Lower leg skin (tissue), 4 donors: ENCODE measurements at regions not wholly inside any gene's neighbourhood (a gene's known extent, or its start where the extent isn't known, plus 50 kb on each side); places are given as distances from the start of the nearest gene placed in this dataset.
"Not testable (repeated sequence)": the region's sequence is repeated elsewhere in the genome, so short reads cannot be mapped to it uniquely, and the experiment has no call there.

Experiments used
- DNase-seq, 2 donors: peaks; one replicate each; pipeline ENCODE4 v3.0.0-alpha.2; 2019; ENCODE audit warnings: low spot score in 2 of 2
- H3K4me3 ChIP-seq: fragments of 200-600 bp; sonication (generic); 2 replicates; pipeline ENCODE4 v1.5.1; 2017; ENCODE audit warnings: mild to moderate bottlenecking, low read depth; ENCODE audit not compliant: poor library complexity, severe bottlenecking
- POLR2A ChIP-seq, 2 donors: fragments of 450-650 bp; IDR thresholded peaks; one replicate each; pipeline ENCODE4 v1.6.1; 2016 to 2017; ENCODE audit warnings: antibody characterized with exemption in 2 of 2, mild to moderate bottlenecking in 1 of 2, moderate library complexity in 1 of 2
- WGBS, 2 donors: methylation state at CpG; one replicate each; pipeline ENCODE4 v1.1.5; 2018; 5-methylcytosine and 5-hydroxymethylcytosine counted together
- intact Hi-C: fragments of 100-400 bp; cut with DNase I; formaldehyde crosslinking; loops from one replicate; pipeline ENCODE4 v1.15.0; 2023; ENCODE audit warnings: low total_unique reads
- TF ChIP-seq, protein P1 (sequence below), 3 donors: fragments of 450-650 bp; IDR thresholded peaks; one replicate each; pipeline ENCODE4 v1.5.1; 2016; ENCODE audit warnings: antibody characterized with exemption in 3 of 3, mild to moderate bottlenecking in 3 of 3, moderate library complexity in 2 of 3

DNA sequence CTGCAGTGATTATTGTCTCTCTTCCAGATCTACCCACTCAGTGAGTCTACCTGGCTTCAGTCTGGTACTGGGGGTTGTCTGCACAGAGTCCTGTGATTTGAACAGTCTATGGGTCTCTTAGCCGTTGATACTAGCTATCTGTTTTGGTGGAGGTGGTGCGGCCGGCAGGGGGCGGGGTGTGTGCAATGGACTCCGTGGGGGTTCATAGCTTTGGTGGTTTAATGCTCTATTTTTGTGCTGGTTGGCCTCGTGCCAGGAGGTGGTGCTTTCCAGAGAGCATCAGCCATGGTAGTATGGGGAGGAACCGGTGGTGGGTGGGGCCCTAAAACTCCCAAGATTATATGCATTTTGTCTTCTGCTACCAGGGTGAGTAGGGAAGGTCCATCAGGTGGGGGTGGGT, 1120.1 kb upstream of the FAM98A start:
- H3K4me3 ChIP-seq: no peak overlapping the region
- no peak for DNase-seq
- WGBS, 2 donors: 76 to 82% methylated on average over 7 of the region's 7 CpGs
- no peak for TF ChIP-seq POLR2A (IDR thresholded peaks at IDR 0.05)
- TF ChIP-seq, protein P1, sequence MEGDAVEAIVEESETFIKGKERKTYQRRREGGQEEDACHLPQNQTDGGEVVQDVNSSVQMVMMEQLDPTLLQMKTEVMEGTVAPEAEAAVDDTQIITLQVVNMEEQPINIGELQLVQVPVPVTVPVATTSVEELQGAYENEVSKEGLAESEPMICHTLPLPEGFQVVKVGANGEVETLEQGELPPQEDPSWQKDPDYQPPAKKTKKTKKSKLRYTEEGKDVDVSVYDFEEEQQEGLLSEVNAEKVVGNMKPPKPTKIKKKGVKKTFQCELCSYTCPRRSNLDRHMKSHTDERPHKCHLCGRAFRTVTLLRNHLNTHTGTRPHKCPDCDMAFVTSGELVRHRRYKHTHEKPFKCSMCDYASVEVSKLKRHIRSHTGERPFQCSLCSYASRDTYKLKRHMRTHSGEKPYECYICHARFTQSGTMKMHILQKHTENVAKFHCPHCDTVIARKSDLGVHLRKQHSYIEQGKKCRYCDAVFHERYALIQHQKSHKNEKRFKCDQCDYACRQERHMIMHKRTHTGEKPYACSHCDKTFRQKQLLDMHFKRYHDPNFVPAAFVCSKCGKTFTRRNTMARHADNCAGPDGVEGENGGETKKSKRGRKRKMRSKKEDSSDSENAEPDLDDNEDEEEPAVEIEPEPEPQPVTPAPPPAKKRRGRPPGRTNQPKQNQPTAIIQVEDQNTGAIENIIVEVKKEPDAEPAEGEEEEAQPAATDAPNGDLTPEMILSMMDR (IDR thresholded peaks at IDR 0.05): no peak
- intact Hi-C loops: no loop called here

DNA sequence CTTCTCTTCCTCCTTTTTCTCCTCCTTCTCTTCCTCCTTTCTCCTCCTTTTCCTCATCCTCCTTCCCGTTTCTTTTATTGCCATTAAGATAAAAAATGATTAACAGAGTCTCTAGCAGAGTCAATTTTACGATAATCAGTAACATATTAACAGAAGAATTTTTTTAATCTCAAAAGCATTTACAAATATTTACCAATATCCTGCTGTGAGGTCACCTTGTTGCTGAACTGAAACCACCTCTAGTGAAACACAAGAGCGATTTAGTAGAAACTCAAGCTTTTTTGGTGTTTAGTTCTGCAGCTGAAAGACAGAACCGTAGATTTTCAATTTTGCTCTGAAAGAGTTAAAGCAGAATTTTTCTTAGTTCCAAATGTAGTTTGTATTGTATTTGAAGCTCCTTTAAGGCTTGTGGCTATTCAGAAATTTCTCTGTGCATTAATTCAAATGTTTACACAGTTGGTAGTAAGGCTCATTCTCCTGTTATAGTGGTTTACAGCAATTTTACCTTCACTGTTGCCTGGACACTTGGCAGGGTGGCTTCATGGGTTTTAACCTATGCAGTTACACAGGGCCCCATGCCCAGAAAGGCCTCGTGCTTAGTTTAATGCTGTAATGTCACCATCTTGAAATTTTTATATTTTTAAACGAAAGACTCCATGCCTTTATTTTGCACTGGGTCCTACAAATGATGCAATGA, 1106.6 kb upstream of the FAM98A start:
- intact Hi-C loops: no loop called here
- TF ChIP-seq POLR2A (IDR thresholded peaks at IDR 0.05): no peak
- TF ChIP-seq, protein P1 (IDR thresholded peaks at IDR 0.05): no peak
- WGBS, 2 donors: 70 to 72% methylated on average over 6 of the region's 6 CpGs

DNA sequence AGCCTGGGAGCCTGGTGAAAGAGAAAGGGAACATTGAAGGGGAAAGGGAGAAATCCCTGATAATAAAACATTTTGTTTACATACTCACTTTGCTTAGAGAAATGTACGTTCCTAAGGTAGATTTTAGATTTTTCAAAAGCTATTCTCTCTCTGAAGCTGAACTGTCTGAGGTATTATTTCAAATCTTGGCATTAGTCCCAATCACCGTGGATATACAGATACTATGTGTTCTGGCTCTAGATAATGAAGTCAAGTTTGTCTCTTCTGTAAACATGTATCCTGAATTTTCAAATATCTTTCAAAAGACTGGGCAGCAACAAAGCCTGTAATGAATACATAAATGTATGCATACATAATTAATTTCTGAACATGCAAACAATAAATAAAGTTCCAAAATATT, 1104.2 kb upstream of the FAM98A start:
- WGBS, 2 donors: 40 to 47% methylated on average over 2 of the region's 2 CpGs
- TF ChIP-seq, protein P1 (IDR thresholded peaks at IDR 0.05): no peak
- TF ChIP-seq POLR2A (IDR thresholded peaks at IDR 0.05): no peak
- no peak for DNase-seq
- intact Hi-C loops: no loop called here
- H3K4me3 ChIP-seq: no peak overlapping the region

More for the DNA sequence above, 1106.6 kb upstream of the FAM98A start:
- no peak for DNase-seq
- no peak overlapping the region for H3K4me3 ChIP-seq

DNA sequence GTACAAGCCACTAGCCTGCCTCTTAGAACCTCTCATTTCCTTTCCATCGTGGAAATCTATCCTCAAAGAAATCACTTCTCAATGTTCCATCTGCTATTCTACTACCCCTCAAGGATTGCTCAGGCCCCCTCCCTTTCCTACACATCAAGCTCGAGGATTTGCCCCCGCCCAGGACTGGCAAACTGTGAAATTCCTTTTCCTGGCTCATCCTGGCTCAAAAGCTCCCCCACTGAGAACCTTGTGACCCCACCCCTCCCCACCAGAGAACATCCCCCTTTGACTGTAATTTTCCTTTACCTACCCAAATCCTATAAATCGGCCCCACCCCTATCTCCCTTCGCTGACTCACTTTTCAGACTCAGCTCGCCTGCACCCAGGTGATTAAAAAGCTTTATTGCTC, 1103.3 kb upstream of the FAM98A start:
- DNase-seq, H3K4me3 ChIP-seq, intact Hi-C loops: not testable (repeated sequence)
- WGBS, 2 donors: 76 to 79% methylated on average over 6 of the region's 6 CpGs

DNA sequence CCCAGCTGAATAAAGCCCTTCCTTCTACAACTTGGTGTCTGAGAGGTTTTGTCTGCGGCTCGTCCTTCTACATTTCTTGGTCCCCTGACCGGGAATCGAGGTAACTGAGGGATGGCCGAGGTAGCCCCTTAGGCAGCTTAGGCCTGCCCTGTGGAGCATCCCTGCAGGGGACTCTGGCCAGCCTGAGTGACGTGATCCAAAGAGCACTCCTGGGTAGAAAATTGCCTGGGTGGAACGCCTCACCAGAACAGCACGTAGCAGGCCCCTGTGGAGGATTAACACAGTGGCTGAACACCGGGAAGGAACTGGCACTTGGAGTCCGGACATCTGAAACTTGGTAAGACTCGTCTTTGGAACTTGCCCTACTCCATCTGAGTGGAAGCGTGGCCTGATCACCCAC, 1078.5 kb upstream of the FAM98A start:
- WGBS, 2 donors: 91% methylated on average over 12 of the region's 12 CpGs
- intact Hi-C loops, H3K4me3 ChIP-seq, DNase-seq: not testable (repeated sequence)

DNA sequence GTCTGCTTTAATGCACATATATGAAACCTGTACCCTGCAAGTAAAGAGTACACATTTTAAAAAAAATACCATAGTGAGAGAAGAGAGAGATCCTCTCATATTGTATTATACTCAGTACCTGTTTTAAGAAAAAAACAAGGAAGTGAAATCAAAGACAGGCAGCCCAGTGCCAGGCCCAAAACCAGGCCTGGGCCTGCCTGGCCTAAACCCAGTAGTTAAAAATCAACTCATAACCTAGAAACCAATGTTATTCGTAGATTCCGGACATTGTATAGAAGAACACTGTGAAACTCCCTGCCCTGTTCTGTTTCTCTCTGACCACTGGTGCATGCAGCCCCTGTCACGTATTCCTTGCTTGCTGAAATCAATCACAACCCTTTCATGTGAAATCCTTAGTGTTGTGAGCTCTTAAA, 1078.0 kb upstream of the FAM98A start:
- H3K4me3 ChIP-seq, intact Hi-C loops, DNase-seq: not testable (repeated sequence)
- 77 to 92% methylated on average over 3 of the region's 3 CpGs for WGBS, 2 donors

DNA sequence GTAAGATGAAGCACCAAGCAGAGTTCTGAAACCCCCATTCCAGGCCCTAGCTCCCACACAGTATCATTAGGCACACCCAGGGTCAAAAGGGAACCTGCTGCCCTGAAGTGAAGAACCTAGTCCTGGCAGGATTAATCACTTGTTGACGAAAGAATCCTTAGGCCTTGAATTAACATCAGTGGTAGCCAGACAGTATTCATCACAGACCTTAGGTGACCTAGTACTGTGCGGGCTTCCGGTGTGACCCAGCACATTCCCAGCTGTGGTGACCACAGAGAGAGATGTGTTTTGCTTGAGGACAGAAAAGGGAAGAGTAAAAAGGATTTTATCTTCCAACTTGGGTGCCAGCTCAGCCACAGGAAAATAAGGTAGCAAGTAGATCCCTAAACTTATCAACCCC, 1071.4 kb upstream of the FAM98A start:
- DNase-seq: no peak
- TF ChIP-seq, protein P1 (IDR thresholded peaks at IDR 0.05): no peak
- TF ChIP-seq POLR2A (IDR thresholded peaks at IDR 0.05): no peak
- no peak overlapping the region for H3K4me3 ChIP-seq
- WGBS, 2 donors: 77 to 94% methylated on average over 3 of the region's 3 CpGs
- intact Hi-C loops: no loop called here
